Uterus (tissue), 3 donors: ENCODE measurements at regions not wholly inside any gene's neighbourhood (a gene's known extent, or its start where the extent isn't known, plus 50 kb on each side); places are given as distances from the start of the nearest gene placed in this dataset.

Source experiments
- DNase-seq, 2 donors: peaks; one replicate each; pipeline ENCODE4 v3.0.0-alpha.2; 2019 to 2020
- H3K27ac ChIP-seq, 2 donors: fragments of 200-600 bp; sonication (generic); 1 replicate in 1 of 2; 2 replicates in 1 of 2; pipeline ENCODE4 v1.5.1; 2016 to 2018
- H3K27me3 ChIP-seq, 2 donors: fragments of 200-600 bp; sonication (generic); one replicate each; pipeline ENCODE4 v1.5.1; 2018 to 2019; ENCODE audit warnings: control low read depth in 1 of 2
- H3K36me3 ChIP-seq, 2 donors: fragments of 200-600 bp; sonication (generic); one replicate each; pipeline ENCODE4 v1.5.1; 2019; ENCODE audit warnings: control low read depth in 1 of 2
- H3K4me1 ChIP-seq, 2 donors: fragments of 200-600 bp; sonication (generic); one replicate each; pipeline ENCODE4 v1.5.1; 2018 to 2019; ENCODE audit warnings: control low read depth in 1 of 2
- H3K4me3 ChIP-seq, 2 donors: fragments of 200-600 bp; sonication (generic); 1 replicate in 1 of 2; 2 replicates in 1 of 2; pipeline ENCODE4 v1.5.1; 2018 to 2019; ENCODE audit warnings: mild to moderate bottlenecking in 1 of 2
- H3K9me3 ChIP-seq, 2 donors: fragments of 200-600 bp; sonication (generic); one replicate each; pipeline ENCODE4 v1.5.1; 2019; ENCODE audit warnings: control low read depth in 1 of 2
- POLR2A ChIP-seq, 2 donors: fragments of 450-650 bp; IDR thresholded peaks; one replicate each; pipeline ENCODE4 v1.6.1; 2016; ENCODE audit warnings: antibody characterized with exemption in 2 of 2, mild to moderate bottlenecking in 1 of 2, moderate library complexity in 1 of 2
- intact Hi-C: fragments of 100-400 bp; cut with DNase I; formaldehyde crosslinking; loops from one replicate; pipeline ENCODE4 v1.15.1; 2023; ENCODE audit warnings: low total_unique reads
- TF ChIP-seq, protein P1 (sequence below), 4 experiments: fragments of 200-600 bp in 2 of 4; fragments of 450-650 bp in 2 of 4; sonication (generic) in 2 of 4; IDR thresholded peaks; one replicate each; pipeline ENCODE4 v1.5.1; 2016 to 2019; ENCODE audit warnings: antibody characterized with exemption in 4 of 4, mild to moderate bottlenecking in 2 of 4, moderate library complexity in 1 of 4
- donor health status: DM: yes; HTN: yes; CAD: no.

DNA sequence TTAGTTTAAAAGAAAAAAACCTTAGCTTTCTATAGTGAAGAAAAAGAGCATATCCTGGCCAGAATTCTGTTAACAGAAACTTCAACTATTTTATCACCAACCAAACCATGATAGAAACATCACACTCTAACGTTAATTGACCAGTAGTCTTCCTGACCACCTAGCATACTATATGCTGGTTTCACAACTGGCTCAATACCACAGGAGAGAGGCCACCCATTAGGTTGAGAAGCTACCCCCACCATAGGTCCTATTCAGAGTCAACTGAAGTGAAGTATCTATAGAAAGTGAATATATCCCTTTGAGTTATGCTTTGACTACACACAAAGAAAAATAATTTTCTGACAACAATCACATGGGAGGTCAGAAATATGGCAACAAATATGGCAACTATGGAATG is 85.2 kb upstream of the STK17B start:
- Histone ChIP-seq H3K27ac (no peak overlapping the region), H3K9me3 (no peaks in the 10 kb centered on the region), H3K4me1 (no peaks in the 10 kb centered on the region), H3K36me3 (no peaks in the 10 kb centered on the region), H3K4me3 (no peak overlapping the region), H3K27me3 (no peaks in the 10 kb centered on the region)
- no peak for TF ChIP-seq POLR2A (IDR thresholded peaks at IDR 0.05)
- TF ChIP-seq, protein P1, sequence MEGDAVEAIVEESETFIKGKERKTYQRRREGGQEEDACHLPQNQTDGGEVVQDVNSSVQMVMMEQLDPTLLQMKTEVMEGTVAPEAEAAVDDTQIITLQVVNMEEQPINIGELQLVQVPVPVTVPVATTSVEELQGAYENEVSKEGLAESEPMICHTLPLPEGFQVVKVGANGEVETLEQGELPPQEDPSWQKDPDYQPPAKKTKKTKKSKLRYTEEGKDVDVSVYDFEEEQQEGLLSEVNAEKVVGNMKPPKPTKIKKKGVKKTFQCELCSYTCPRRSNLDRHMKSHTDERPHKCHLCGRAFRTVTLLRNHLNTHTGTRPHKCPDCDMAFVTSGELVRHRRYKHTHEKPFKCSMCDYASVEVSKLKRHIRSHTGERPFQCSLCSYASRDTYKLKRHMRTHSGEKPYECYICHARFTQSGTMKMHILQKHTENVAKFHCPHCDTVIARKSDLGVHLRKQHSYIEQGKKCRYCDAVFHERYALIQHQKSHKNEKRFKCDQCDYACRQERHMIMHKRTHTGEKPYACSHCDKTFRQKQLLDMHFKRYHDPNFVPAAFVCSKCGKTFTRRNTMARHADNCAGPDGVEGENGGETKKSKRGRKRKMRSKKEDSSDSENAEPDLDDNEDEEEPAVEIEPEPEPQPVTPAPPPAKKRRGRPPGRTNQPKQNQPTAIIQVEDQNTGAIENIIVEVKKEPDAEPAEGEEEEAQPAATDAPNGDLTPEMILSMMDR (IDR thresholded peaks at IDR 0.05): no peak
- no peak for DNase-seq
- intact Hi-C loops: no loop called here

DNA sequence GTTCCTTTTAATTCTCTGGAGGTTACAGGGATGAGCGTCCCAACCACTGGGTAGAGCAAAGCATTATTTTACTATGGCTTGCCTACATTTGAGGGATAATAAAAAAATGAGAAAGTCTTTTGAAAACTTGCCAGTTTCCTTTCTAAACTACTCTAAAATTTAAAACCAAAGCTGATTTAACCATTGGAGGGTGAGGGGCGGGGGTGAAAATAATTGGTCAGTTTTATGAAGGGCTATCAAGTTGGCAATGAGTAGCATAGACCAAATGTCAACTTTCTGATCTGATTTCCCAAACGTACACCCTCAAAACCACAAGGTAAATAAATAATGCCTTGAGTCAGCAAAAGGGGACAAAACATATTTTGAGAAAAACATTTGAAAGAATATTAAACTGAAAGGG is 85.7 kb upstream of the STK17B start:
- intact Hi-C loops: no loop called here
- no peak for TF ChIP-seq POLR2A (IDR thresholded peaks at IDR 0.05)
- TF ChIP-seq, protein P1 (IDR thresholded peaks at IDR 0.05): no peak
- no peak for DNase-seq

DNA sequence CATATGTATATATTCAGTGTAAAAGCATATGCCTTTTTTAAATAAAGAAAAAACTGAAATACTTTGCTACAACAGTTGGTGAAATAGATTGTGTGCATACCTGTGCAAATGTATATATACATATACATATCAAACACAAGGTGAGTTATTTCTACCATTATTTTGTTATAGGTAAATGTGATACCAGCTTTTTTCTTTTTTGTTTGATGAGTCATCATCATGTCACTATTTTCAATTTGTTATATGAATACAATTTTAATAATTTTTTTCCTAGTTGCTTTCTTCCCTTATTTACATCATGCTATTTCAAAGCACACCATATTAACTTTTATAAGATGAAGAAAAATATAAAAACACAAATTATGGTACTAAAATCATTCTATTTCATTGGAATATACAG is 87.0 kb upstream of the STK17B start:
- DNase-seq: no peak
- intact Hi-C loops: no loop called here
- Histone ChIP-seq H3K27ac (no peak overlapping the region), H3K4me3 (no peak overlapping the region), H3K4me1 (no peaks in the 10 kb centered on the region), H3K36me3 (no peaks in the 10 kb centered on the region), H3K9me3 (no peaks in the 10 kb centered on the region), H3K27me3 (no peaks in the 10 kb centered on the region)
- TF ChIP-seq, protein P1 (IDR thresholded peaks at IDR 0.05): no peak
- TF ChIP-seq POLR2A (IDR thresholded peaks at IDR 0.05): no peak

More for the DNA sequence above, 85.7 kb upstream of the STK17B start:
- H3K9me3 ChIP-seq: no peaks in the 10 kb centered on the region
- H3K27ac ChIP-seq: no peak overlapping the region
- no peak overlapping the region for H3K4me3 ChIP-seq
- no peaks in the 10 kb centered on the region for H3K4me1 ChIP-seq
- no peaks in the 10 kb centered on the region for H3K27me3 ChIP-seq
- H3K36me3 ChIP-seq: no peaks in the 10 kb centered on the region

DNA sequence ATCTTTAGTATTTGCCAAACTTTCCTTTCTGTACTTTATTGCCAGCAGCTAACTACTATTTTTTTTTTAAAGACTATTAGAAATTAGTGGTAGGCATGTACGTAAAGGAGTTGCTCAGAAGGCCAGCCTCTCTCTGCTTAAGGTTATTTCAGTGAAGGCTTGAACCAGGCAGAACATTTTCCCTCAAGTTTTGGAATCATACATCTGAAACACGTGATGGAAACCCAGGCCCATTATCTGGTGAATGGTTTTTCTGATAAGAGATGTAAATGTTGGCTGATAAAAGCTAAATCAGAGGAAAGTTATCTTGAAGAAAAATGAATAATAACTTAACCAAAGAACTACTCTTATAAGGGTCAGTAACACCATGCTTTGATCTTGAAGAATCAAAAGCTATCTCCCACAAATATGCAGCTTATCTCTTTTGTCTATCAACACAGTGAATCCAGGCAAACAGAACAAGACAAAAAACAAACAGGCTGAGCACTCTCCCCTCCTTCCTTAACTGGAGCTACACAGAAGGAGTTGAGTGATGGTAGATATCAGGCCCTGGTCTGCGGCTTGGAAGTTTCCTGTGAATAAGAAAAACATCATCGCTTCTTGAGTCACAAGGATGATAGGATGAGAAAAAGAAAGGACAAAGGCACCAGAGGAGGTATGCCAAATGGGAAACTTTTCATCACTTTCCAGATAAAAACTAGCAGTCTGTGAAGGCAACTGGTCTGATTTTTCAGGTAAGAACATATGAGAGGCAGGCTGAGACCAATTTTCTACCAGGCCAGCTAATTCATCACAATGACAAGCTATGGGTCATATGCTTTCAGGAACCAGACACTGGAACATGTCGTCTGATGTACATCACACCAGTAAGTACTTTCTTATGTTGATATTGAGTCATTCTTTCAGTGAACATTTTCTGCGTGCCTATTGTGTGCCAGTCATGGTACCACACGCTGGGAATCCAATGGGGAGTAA is 88.4 kb upstream of the STK17B start:
- DNase-seq: no peak
- Histone ChIP-seq H3K4me1 (no peaks in the 10 kb centered on the region), H3K27me3 (no peaks in the 10 kb centered on the region), H3K27ac (no peak overlapping the region), H3K36me3 (no peaks in the 10 kb centered on the region), H3K4me3 (no peak overlapping the region), H3K9me3 (no peaks in the 10 kb centered on the region)
- intact Hi-C loops: no loop called here
- TF ChIP-seq, protein P1 (IDR thresholded peaks at IDR 0.05): no peak
- TF ChIP-seq POLR2A (IDR thresholded peaks at IDR 0.05): no peak

DNA sequence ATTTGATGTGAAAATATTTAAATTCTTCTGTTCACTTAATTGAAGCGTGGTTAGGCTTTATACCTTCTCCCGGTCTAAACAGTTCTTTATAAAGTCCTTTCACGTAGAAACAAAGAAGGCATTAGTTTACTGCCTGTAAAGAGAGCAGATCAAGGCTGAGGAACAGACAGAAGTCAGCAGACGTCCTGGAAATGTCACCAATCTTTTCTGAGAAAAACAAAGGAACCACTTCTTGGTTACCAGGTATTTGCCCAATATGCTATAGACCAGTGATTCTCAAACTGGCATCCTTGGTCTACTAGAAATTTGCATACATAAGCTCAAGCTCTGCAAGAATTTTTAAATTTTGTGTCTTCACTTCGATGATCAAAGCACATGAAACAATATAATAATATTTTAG is 89.2 kb upstream of the STK17B start:
- no peak for DNase-seq
- no peak for TF ChIP-seq POLR2A (IDR thresholded peaks at IDR 0.05)
- TF ChIP-seq, protein P1 (IDR thresholded peaks at IDR 0.05): no peak
- no peaks in the 10 kb centered on the region for H3K36me3 ChIP-seq
- intact Hi-C loops: no loop called here
- no peaks in the 10 kb centered on the region for H3K4me1 ChIP-seq
- H3K4me3 ChIP-seq: no peak overlapping the region
- H3K27ac ChIP-seq: no peak overlapping the region
- no peaks in the 10 kb centered on the region for H3K9me3 ChIP-seq
- H3K27me3 ChIP-seq: no peaks in the 10 kb centered on the region
